ENCODE measurements at regions not wholly inside any gene's neighbourhood (a gene's known extent, or its start where the extent isn't known, plus 50 kb on each side); places are given as distances from the start of the nearest gene placed in this dataset.

DNA sequence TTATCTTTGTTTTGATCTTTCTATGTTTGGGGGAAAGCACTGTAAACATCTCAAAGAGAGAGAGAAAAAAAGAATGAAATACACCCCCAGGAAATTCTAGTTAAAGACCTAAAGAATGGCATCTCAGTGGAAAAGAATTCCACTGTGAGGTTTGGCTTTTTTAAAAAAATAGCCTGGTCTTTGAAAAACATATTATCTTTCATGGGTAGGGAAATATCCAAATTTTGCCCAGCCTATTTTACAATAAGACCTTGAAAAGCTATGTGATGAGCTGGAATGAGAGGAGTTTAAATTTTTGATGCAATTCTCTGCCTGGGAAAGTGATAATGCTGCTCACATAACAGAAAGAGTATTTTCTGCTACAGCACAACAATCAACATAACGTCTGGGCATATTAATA lies 348.1 kb upstream of the WWC1 start:
- WGBS (ENCODE audit: extremely low coverage, insufficient coverage, insufficient read length) = no CpG with 5 or more reads among the region's 1 CpG
- no peak overlapping the region for H2BK5ac ChIP-seq (ENCODE audit: low read depth, low read length, poor library complexity)
- no peak overlapping the region for H3K14ac ChIP-seq (ENCODE audit: low read length)
- H3K23ac ChIP-seq (ENCODE audit: low read length) = no peak overlapping the region
- H4K12ac ChIP-seq (ENCODE audit: low read depth, low read length) = no peak overlapping the region
- no peak overlapping the region for H2BK12ac ChIP-seq (ENCODE audit: low read length)
- no peak overlapping the region for H3K4ac ChIP-seq (ENCODE audit: low read depth, low read length)
- H4K8ac ChIP-seq (ENCODE audit: low read depth, low read length) = no peak overlapping the region
- DNase-seq = no peak
- no peak overlapping the region for H2AK5ac ChIP-seq (ENCODE audit: low read length)
- no peaks in the 10 kb centered on the region for H3K27me3 ChIP-seq (ENCODE audit: insufficient read depth, low read length)
- H3K18ac ChIP-seq (ENCODE audit: low read length) = no peak overlapping the region
- no peak overlapping the region for H3K27ac ChIP-seq (ENCODE audit: low read depth, low read length)
- no peak overlapping the region for H3K4me3 ChIP-seq (ENCODE audit: low read depth, low read length)
- H3K9me3 ChIP-seq (ENCODE audit: insufficient read depth, low read depth, low read length) = no peaks in the 10 kb centered on the region
- peaks cover 14 to 20% of the 10 kb centered on the region in 2 experiments for H3K4me1 ChIP-seq (ENCODE audit: control insufficient read depth in 1 of 2, insufficient read depth in 2 of 2, low read length in 2 of 2)
- H3K79me2 ChIP-seq (ENCODE audit: control insufficient read depth, insufficient read depth, low read length, poor library complexity) = no peaks in the 10 kb centered on the region
- no peaks in the 10 kb centered on the region for H3K36me3 ChIP-seq (ENCODE audit: control insufficient read depth in 1 of 2, insufficient read depth in 2 of 2, low read length in 2 of 2)
- peaks cover 21% of the 10 kb centered on the region for H3K79me1 ChIP-seq (ENCODE audit: low read length)
- H3K4me2 ChIP-seq (ENCODE audit: low read length) = no peak overlapping the region
- H3K9ac ChIP-seq (ENCODE audit: low read length) = no peak overlapping the region
- no peak overlapping the region for H4K91ac ChIP-seq (ENCODE audit: low read depth, low read length)
- no peak overlapping the region for H2AFZ ChIP-seq (ENCODE audit: insufficient read depth, low read length, poor library complexity)
- H2BK120ac ChIP-seq (ENCODE audit: insufficient read depth, low read length, poor library complexity) = no peak overlapping the region

DNA sequence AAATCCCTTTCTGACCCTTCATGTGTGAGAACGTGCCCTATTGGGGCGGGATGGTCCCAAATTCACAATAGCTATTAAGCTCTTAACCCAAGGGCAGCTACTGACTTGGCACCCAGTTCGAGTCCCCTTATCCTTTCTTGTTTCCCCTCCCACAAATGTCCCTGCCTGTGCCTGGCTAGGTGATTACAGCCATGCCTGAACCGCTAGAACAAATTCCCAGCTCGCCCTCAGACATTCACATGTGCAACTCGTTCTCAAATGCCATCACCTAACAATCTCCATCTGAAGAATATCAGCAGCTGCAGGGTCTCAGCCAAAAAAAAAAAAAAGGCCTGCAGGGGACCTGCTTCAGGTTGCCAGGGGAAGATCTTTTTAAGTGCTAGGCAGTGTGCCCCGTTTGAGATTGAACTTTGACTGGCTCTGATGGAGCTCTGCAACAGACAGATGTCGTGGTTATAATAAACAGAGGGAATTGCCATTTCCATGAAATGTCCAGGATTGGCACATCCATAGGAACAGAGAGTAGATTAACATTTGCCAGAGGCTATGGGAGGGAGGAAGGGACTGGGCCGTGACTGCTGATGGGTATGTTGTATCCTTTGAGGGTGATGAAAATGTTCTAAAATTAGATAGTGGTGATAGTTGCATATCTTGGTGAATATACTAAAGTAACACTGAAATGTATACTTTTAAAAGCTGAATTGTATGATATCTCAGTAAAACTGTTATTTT lies 347.2 kb upstream of the WWC1 start:
- Histone ChIP-seq H3K4me1 (ENCODE audit: control insufficient read depth in 1 of 2, insufficient read depth in 2 of 2, low read length in 2 of 2) (peaks cover 18 to 25% of the 10 kb centered on the region in 2 experiments), H3K14ac (ENCODE audit: low read length) (peak overlapping the region; percentile 4), H4K8ac (ENCODE audit: low read depth, low read length) (no peak overlapping the region), H3K27me3 (ENCODE audit: insufficient read depth, low read length) (no peaks in the 10 kb centered on the region), H3K4ac (ENCODE audit: low read depth, low read length) (no peak overlapping the region), H3K27ac (ENCODE audit: low read depth, low read length) (no peak overlapping the region), H4K12ac (ENCODE audit: low read depth, low read length) (no peak overlapping the region), H3K36me3 (ENCODE audit: control insufficient read depth in 1 of 2, insufficient read depth in 2 of 2, low read length in 2 of 2) (no peaks in the 10 kb centered on the region), H2BK120ac (ENCODE audit: insufficient read depth, low read length, poor library complexity) (peak overlapping the region; percentile 39), H3K9me3 (ENCODE audit: insufficient read depth, low read depth, low read length) (no peaks in the 10 kb centered on the region), H3K18ac (ENCODE audit: low read length) (no peak overlapping the region), H2AK5ac (ENCODE audit: low read length) (peak overlapping the region; percentile 15), H3K79me1 (ENCODE audit: low read length) (peaks cover 21% of the 10 kb centered on the region), H3K23ac (ENCODE audit: low read length) (no peak overlapping the region), H4K91ac (ENCODE audit: low read depth, low read length) (peak overlapping the region; percentile 70), H2BK12ac (ENCODE audit: low read length) (peak overlapping the region; percentile 77), H3K79me2 (ENCODE audit: control insufficient read depth, insufficient read depth, low read length, poor library complexity) (no peaks in the 10 kb centered on the region), H2BK5ac (ENCODE audit: low read depth, low read length, poor library complexity) (peak overlapping the region; percentile 11), H3K9ac (ENCODE audit: low read length) (no peak overlapping the region), H3K4me3 (ENCODE audit: low read depth, low read length) (no peak overlapping the region), H3K4me2 (ENCODE audit: low read length) (no peak overlapping the region), H2AFZ (ENCODE audit: insufficient read depth, low read length, poor library complexity) (no peak overlapping the region)
- no CpG with 5 or more reads among the region's 9 CpGs for WGBS (ENCODE audit: extremely low coverage, insufficient coverage, insufficient read length)
- DNase-seq = no peak

DNA sequence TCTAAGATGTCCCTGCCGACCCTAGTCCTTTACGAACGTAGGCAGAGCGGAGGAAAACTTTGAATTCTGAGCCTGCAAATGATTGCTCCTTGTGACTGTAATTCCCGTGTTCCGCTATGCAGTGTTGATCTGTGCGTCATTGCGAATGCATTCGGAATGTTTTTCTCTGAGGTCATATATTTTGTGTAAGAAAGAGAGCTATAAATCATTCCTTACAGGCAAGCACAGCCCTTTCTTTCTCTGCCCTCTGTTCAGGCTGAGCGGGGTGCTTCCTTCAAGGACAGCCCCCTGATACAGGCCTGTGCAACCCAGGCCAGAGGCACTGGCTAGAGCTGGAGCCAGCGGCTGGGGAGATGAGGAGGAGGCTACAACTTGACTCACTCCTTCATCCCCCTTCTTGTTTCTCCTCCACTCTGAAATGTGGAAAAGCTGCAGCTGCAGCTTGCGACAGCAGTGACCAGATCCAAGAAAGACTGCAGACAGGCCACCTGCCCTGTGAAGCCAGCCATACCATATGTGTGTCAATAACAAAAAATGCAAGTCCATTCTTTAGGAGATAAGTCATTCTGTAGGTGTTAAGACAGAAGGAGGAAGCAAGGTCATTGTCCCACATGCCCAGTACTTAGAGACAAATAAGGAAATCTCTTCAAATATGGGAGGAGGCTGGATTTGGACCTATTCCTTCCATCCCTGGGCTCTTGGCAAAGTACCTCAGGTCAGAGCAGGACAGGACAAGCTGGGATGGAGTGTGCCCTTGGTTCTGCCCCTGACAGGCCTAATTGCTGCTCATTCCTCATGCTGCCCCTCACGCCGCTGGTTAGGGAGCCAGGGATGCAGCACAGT lies 345.7 kb upstream of the WWC1 start:
- H3K9me3 ChIP-seq (ENCODE audit: insufficient read depth, low read depth, low read length) = no peaks in the 10 kb centered on the region
- peak; percentile 81 to 91 for DNase-seq
- no peaks in the 10 kb centered on the region for H3K27me3 ChIP-seq (ENCODE audit: insufficient read depth, low read length)
- no peak overlapping the region for H2AK5ac ChIP-seq (ENCODE audit: low read length)
- no peaks in the 10 kb centered on the region for H3K36me3 ChIP-seq (ENCODE audit: control insufficient read depth in 1 of 2, insufficient read depth in 2 of 2, low read length in 2 of 2)
- H3K18ac ChIP-seq (ENCODE audit: low read length) = peak overlapping the region; percentile 55
- no peak overlapping the region for H3K4ac ChIP-seq (ENCODE audit: low read depth, low read length)
- H3K4me2 ChIP-seq (ENCODE audit: low read length) = no peak overlapping the region
- H3K14ac ChIP-seq (ENCODE audit: low read length) = peak overlapping the region; percentile 59
- H3K4me1 ChIP-seq (ENCODE audit: control insufficient read depth in 1 of 2, insufficient read depth in 2 of 2, low read length in 2 of 2) = peaks cover 25 to 35% of the 10 kb centered on the region in 2 experiments
- H4K8ac ChIP-seq (ENCODE audit: low read depth, low read length) = peak overlapping the region; percentile 23
- no peak overlapping the region for H2AFZ ChIP-seq (ENCODE audit: insufficient read depth, low read length, poor library complexity)
- no peak overlapping the region for H3K9ac ChIP-seq (ENCODE audit: low read length)
- H3K4me3 ChIP-seq (ENCODE audit: low read depth, low read length) = no peak overlapping the region
- H4K91ac ChIP-seq (ENCODE audit: low read depth, low read length) = peak overlapping the region; percentile 75
- H2BK12ac ChIP-seq (ENCODE audit: low read length) = peak overlapping the region; percentile 10
- peak overlapping the region; percentile 57 for H2BK120ac ChIP-seq (ENCODE audit: insufficient read depth, low read length, poor library complexity)
- no peaks in the 10 kb centered on the region for H3K79me2 ChIP-seq (ENCODE audit: control insufficient read depth, insufficient read depth, low read length, poor library complexity)
- no CpG with 5 or more reads among the region's 14 CpGs for WGBS (ENCODE audit: extremely low coverage, insufficient coverage, insufficient read length)
- H3K27ac ChIP-seq (ENCODE audit: low read depth, low read length) = peak overlapping the region; percentile 79
- no peak overlapping the region for H4K12ac ChIP-seq (ENCODE audit: low read depth, low read length)
- no peak overlapping the region for H3K23ac ChIP-seq (ENCODE audit: low read length)
- H2BK5ac ChIP-seq (ENCODE audit: low read depth, low read length, poor library complexity) = peak overlapping the region; percentile 84
- H3K79me1 ChIP-seq (ENCODE audit: low read length) = peaks cover 26% of the 10 kb centered on the region

DNA sequence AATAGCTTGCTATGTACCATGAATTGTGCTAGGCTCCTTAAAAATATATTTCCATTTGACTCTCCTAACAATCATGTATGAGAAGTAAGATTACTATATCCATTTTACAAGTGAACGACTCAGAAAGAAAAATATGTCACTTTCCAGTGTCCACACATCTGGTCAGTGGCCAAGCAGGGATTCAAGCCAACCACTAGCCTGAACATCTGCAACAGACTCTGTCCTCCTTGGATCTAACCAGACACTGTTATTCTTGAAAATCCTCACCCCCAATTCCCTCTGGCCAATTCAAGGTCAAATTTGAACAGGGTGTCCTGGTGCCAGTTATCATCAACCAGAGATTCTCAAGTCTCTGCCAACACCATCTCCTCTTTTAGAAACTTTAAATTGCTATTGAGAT lies 344.1 kb upstream of the WWC1 start:
- Histone ChIP-seq H3K9me3 (ENCODE audit: insufficient read depth, low read depth, low read length) (no peaks in the 10 kb centered on the region), H3K14ac (ENCODE audit: low read length) (peak overlapping the region; percentile 28), H2BK120ac (ENCODE audit: insufficient read depth, low read length, poor library complexity) (peak overlapping the region; percentile 69), H2BK12ac (ENCODE audit: low read length) (peak overlapping the region; percentile 81), H3K79me1 (ENCODE audit: low read length) (peaks cover 29% of the 10 kb centered on the region), H3K4ac (ENCODE audit: low read depth, low read length) (no peak overlapping the region), H3K23ac (ENCODE audit: low read length) (no peak overlapping the region), H3K9ac (ENCODE audit: low read length) (no peak overlapping the region), H2BK5ac (ENCODE audit: low read depth, low read length, poor library complexity) (no peak overlapping the region), H4K8ac (ENCODE audit: low read depth, low read length) (no peak overlapping the region), H3K36me3 (ENCODE audit: control insufficient read depth in 1 of 2, insufficient read depth in 2 of 2, low read length in 2 of 2) (no peaks in the 10 kb centered on the region), H4K91ac (ENCODE audit: low read depth, low read length) (peak overlapping the region; percentile 79), H3K4me3 (ENCODE audit: low read depth, low read length) (no peak overlapping the region), H3K27me3 (ENCODE audit: insufficient read depth, low read length) (no peaks in the 10 kb centered on the region), H2AK5ac (ENCODE audit: low read length) (no peak overlapping the region), H3K27ac (ENCODE audit: low read depth, low read length) (no peak overlapping the region), H3K4me1 (ENCODE audit: control insufficient read depth in 1 of 2, insufficient read depth in 2 of 2, low read length in 2 of 2) (peaks cover 27 to 41% of the 10 kb centered on the region in 2 experiments), H4K12ac (ENCODE audit: low read depth, low read length) (no peak overlapping the region), H3K79me2 (ENCODE audit: control insufficient read depth, insufficient read depth, low read length, poor library complexity) (no peaks in the 10 kb centered on the region), H2AFZ (ENCODE audit: insufficient read depth, low read length, poor library complexity) (no peak overlapping the region), H3K4me2 (ENCODE audit: low read length) (no peak overlapping the region), H3K18ac (ENCODE audit: low read length) (no peak overlapping the region)
- no CpG with 5 or more reads among the region's 1 CpG for WGBS (ENCODE audit: extremely low coverage, insufficient coverage, insufficient read length)
- no peak for DNase-seq

Measured in trophoblast cell (in vitro differentiated cells and primary cell).